ENCODE measurements at regions not wholly inside any gene's neighbourhood (a gene's known extent, or its start where the extent isn't known, plus 50 kb on each side); places are given as distances from the start of the nearest gene placed in this dataset.

DNA sequence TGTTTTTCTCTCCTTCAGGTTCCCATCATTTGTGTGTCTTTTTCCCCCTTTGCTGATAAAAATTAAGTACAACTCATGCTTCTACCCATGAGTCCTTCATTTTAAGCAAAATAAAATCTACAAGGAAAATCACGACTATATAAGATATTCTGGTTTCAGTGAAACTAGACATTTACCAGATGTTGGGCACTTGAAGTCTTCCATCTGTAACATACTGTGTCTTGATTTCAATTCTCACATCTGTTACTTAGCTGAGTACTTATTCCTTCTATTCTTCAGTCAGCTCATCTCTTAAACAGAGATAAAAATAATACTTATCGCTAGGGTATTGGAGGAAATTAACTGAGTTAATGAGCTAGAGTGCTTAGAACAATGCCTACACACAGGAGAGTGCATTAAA lies 893.0 kb upstream of the SOX9 start:
- TF ChIP-seq GABPA (IDR thresholded peaks at IDR 0.05 in 1 of 2, conservative IDR thresholded peaks at IDR 0.05 in 1 of 2) (no peak), TAF1 (conservative IDR thresholded peaks at IDR 0.05) (no peak), EGR1 (IDR thresholded peaks at IDR 0.05; ENCODE audit: low read depth in 2 of 2) (no peak), RAD21 (IDR thresholded peaks at IDR 0.05) (no peak), JUND (IDR thresholded peaks at IDR 0.05) (no peak), SP1 (IDR thresholded peaks at IDR 0.05) (no peak), YY1 (IDR thresholded peaks at IDR 0.05) (no peak)
- TF ChIP-seq, protein P1, sequence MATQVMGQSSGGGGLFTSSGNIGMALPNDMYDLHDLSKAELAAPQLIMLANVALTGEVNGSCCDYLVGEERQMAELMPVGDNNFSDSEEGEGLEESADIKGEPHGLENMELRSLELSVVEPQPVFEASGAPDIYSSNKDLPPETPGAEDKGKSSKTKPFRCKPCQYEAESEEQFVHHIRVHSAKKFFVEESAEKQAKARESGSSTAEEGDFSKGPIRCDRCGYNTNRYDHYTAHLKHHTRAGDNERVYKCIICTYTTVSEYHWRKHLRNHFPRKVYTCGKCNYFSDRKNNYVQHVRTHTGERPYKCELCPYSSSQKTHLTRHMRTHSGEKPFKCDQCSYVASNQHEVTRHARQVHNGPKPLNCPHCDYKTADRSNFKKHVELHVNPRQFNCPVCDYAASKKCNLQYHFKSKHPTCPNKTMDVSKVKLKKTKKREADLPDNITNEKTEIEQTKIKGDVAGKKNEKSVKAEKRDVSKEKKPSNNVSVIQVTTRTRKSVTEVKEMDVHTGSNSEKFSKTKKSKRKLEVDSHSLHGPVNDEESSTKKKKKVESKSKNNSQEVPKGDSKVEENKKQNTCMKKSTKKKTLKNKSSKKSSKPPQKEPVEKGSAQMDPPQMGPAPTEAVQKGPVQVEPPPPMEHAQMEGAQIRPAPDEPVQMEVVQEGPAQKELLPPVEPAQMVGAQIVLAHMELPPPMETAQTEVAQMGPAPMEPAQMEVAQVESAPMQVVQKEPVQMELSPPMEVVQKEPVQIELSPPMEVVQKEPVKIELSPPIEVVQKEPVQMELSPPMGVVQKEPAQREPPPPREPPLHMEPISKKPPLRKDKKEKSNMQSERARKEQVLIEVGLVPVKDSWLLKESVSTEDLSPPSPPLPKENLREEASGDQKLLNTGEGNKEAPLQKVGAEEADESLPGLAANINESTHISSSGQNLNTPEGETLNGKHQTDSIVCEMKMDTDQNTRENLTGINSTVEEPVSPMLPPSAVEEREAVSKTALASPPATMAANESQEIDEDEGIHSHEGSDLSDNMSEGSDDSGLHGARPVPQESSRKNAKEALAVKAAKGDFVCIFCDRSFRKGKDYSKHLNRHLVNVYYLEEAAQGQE (IDR thresholded peaks at IDR 0.05), result no peak
- TF ChIP-seq, protein P2, sequence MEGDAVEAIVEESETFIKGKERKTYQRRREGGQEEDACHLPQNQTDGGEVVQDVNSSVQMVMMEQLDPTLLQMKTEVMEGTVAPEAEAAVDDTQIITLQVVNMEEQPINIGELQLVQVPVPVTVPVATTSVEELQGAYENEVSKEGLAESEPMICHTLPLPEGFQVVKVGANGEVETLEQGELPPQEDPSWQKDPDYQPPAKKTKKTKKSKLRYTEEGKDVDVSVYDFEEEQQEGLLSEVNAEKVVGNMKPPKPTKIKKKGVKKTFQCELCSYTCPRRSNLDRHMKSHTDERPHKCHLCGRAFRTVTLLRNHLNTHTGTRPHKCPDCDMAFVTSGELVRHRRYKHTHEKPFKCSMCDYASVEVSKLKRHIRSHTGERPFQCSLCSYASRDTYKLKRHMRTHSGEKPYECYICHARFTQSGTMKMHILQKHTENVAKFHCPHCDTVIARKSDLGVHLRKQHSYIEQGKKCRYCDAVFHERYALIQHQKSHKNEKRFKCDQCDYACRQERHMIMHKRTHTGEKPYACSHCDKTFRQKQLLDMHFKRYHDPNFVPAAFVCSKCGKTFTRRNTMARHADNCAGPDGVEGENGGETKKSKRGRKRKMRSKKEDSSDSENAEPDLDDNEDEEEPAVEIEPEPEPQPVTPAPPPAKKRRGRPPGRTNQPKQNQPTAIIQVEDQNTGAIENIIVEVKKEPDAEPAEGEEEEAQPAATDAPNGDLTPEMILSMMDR (IDR thresholded peaks at IDR 0.05; ENCODE audit: low read depth, low read length, missing input control), result no peak
- TF ChIP-seq, protein P3, sequence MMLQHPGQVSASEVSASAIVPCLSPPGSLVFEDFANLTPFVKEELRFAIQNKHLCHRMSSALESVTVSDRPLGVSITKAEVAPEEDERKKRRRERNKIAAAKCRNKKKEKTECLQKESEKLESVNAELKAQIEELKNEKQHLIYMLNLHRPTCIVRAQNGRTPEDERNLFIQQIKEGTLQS (IDR thresholded peaks at IDR 0.05), result no peak
- TF ChIP-seq, protein P4, sequence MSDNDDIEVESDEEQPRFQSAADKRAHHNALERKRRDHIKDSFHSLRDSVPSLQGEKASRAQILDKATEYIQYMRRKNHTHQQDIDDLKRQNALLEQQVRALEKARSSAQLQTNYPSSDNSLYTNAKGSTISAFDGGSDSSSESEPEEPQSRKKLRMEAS (IDR thresholded peaks at IDR 0.05), result no peak
- TF ChIP-seq, protein P5, sequence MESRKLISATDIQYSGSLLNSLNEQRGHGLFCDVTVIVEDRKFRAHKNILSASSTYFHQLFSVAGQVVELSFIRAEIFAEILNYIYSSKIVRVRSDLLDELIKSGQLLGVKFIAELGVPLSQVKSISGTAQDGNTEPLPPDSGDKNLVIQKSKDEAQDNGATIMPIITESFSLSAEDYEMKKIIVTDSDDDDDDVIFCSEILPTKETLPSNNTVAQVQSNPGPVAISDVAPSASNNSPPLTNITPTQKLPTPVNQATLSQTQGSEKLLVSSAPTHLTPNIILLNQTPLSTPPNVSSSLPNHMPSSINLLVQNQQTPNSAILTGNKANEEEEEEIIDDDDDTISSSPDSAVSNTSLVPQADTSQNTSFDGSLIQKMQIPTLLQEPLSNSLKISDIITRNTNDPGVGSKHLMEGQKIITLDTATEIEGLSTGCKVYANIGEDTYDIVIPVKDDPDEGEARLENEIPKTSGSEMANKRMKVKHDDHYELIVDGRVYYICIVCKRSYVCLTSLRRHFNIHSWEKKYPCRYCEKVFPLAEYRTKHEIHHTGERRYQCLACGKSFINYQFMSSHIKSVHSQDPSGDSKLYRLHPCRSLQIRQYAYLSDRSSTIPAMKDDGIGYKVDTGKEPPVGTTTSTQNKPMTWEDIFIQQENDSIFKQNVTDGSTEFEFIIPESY (IDR thresholded peaks at IDR 0.05), result no peak

All from liver (tissue), 3 donors.